ENCODE measurements at regions not wholly inside any gene's neighbourhood (a gene's known extent, or its start where the extent isn't known, plus 50 kb on each side); places are given as distances from the start of the nearest gene placed in this dataset.
A peak's percentile ranks its signal among the peaks of the same experiment; 100 is the strongest.

- DNase-seq (ENCODE audit: missing footprints) (no peak), ATAC-seq (no peak)
- intact Hi-C loops (cut with DNase I): no loop called here
These were observed 235.6 kb upstream of the CSNK1A1L start for GRCh38 chr13:37340901-37341670.

- ATAC-seq (no peak), DNase-seq (ENCODE audit: missing footprints) (no peak)
- intact Hi-C loops (cut with DNase I): no loop called here
These were observed 233.9 kb upstream of the CSNK1A1L start for GRCh38 chr13:37339386-37339735.

- DNase-seq (ENCODE audit: missing footprints) (no peak), ATAC-seq (no peak)
- intact Hi-C loops (cut with DNase I): no loop called here
These were observed 233.4 kb upstream of the CSNK1A1L start for GRCh38 chr13:37338726-37339385.

- DNase-seq (ENCODE audit: missing footprints) (no peak), ATAC-seq (no peak)
- intact Hi-C loops (cut with DNase I): no loop called here
These were observed 220.9 kb upstream of the CSNK1A1L start for GRCh38 chr13:37326334-37326733.

- ATAC-seq (no peak), DNase-seq (ENCODE audit: missing footprints) (no peak)
- intact Hi-C loops (cut with DNase I): no loop called here
These were observed 213.6 kb upstream of the CSNK1A1L start for GRCh38 chr13:37319031-37319443.

GRCh38 chr13:37316935-37317334 lies 211.5 kb upstream of the CSNK1A1L start:
- ATAC-seq: no peak

GRCh38 chr13:37313372-37313771 lies 207.9 kb upstream of the CSNK1A1L start:
- no peak for DNase-seq (ENCODE audit: missing footprints)
- ATAC-seq: no peak
- intact Hi-C loops (cut with DNase I): no loop called here

More at GRCh38 chr13:37316935-37317334, 211.5 kb upstream of the CSNK1A1L start:
- intact Hi-C loops (cut with DNase I): no loop called here
- DNase-seq (ENCODE audit: missing footprints): no peak

GRCh38 chr13:37306778-37307544 lies 201.5 kb upstream of the CSNK1A1L start:
- no peak for ATAC-seq
- no peak for DNase-seq (ENCODE audit: missing footprints)
- intact Hi-C loops (cut with DNase I): no loop called here

- intact Hi-C loops (cut with DNase I): no loop called here
- no peak for DNase-seq (ENCODE audit: missing footprints)
- ATAC-seq: no peak
These were observed 198.1 kb upstream of the CSNK1A1L start for GRCh38 chr13:37303606-37304005.

GRCh38 chr13:37302686-37303085 lies 197.2 kb upstream of the CSNK1A1L start:
- intact Hi-C loops (cut with DNase I): no loop called here
- ATAC-seq (no peak), DNase-seq (ENCODE audit: missing footprints) (no peak)

GRCh38 chr13:37295573-37295972 lies 190.1 kb upstream of the CSNK1A1L start:
- ATAC-seq (peak; percentile 58), DNase-seq (ENCODE audit: missing footprints) (no peak)
- intact Hi-C loops (cut with DNase I): loop anchor here (10.0 kb wide), 1 partner anchor 181 kb away; no protein-coding TSS in a partner anchor

- intact Hi-C loops (cut with DNase I): loop anchor here (10.0 kb wide), 1 partner anchor 180 kb away; no protein-coding TSS in a partner anchor
- ATAC-seq: peak; percentile 90
- DNase-seq (ENCODE audit: missing footprints): peak; percentile 78
These were observed 189.6 kb upstream of the CSNK1A1L start for GRCh38 chr13:37295071-37295470.

GRCh38 chr13:37294472-37294871 lies 189.0 kb upstream of the CSNK1A1L start:
- no peak for ATAC-seq
- intact Hi-C loops (cut with DNase I): loop anchor here (10.0 kb wide), 1 partner anchor 180 kb away; no protein-coding TSS in a partner anchor

GRCh38 chr13:37293295-37293694 lies 187.8 kb upstream of the CSNK1A1L start:
- intact Hi-C loops (cut with DNase I): loop anchor here (10.0 kb wide), 1 partner anchor 178 kb away; no protein-coding TSS in a partner anchor
- DNase-seq (ENCODE audit: missing footprints): no peak
- no peak for ATAC-seq

More at GRCh38 chr13:37294472-37294871, 189.0 kb upstream of the CSNK1A1L start:
- no peak for DNase-seq (ENCODE audit: missing footprints)

- DNase-seq (ENCODE audit: missing footprints) (no peak), ATAC-seq (no peak)
- intact Hi-C loops (cut with DNase I): loop anchor here (10.0 kb wide), 1 partner anchor 176 kb away; no protein-coding TSS in a partner anchor
These were observed 185.4 kb upstream of the CSNK1A1L start for GRCh38 chr13:37290716-37291505.

- DNase-seq (ENCODE audit: missing footprints) (no peak), ATAC-seq (no peak)
- intact Hi-C loops (cut with DNase I): no loop called here
These were observed 183.9 kb upstream of the CSNK1A1L start for GRCh38 chr13:37289212-37289935.

- intact Hi-C loops (cut with DNase I): no loop called here
- peak; percentile 67 for ATAC-seq
- no peak for DNase-seq (ENCODE audit: missing footprints)
These were observed 182.7 kb upstream of the CSNK1A1L start for GRCh38 chr13:37288057-37288720.
